Right lobe of liver (tissue), 6 donors: ENCODE measurements at regions not wholly inside any gene's neighbourhood (a gene's known extent, or its start where the extent isn't known, plus 50 kb on each side); places are given as distances from the start of the nearest gene placed in this dataset.
A peak's percentile ranks its signal among the peaks of the same experiment; 100 is the strongest.
"Not testable (repeated sequence)": the region's sequence is repeated elsewhere in the genome, so short reads cannot be mapped to it uniquely, and the experiment has no call there.

Experiments
- ATAC-seq, 4 donors: fragments of 200-7000 bp; cut with Tn5 transposase; one replicate each; pipeline ENCODE4 v1.9.1; 2020; ENCODE audit warnings: mild to moderate bottlenecking in 4 of 4, moderate library complexity in 4 of 4
- DNase-seq, 3 donors: peaks; one replicate each; pipeline ENCODE4 v3.0.0-alpha.2; 2020
- H3K27ac ChIP-seq, 3 donors: fragments of 200-600 bp; one replicate each; pipeline ENCODE4 v1.8.0; 2022
- H3K27me3 ChIP-seq, 2 donors: fragments of 200-600 bp; one replicate each; pipeline ENCODE4 v1.8.0; 2022
- H3K36me3 ChIP-seq, 4 donors: fragments of 200-600 bp; sonication (generic) in 1 of 4; one replicate each; pipeline versions ENCODE4 v1.5.1 to v1.8.0; 2017 to 2022; ENCODE audit warnings: control low read depth in 1 of 4
- H3K4me1 ChIP-seq, 4 donors: fragments of 200-600 bp; sonication (generic) in 1 of 4; one replicate each; pipeline versions ENCODE4 v1.5.1 to v1.8.0; 2017 to 2022; ENCODE audit warnings: control low read depth in 1 of 4
- H3K4me3 ChIP-seq, 3 donors: fragments of 200-600 bp; one replicate each; pipeline ENCODE4 v1.8.0; 2022
- H3K9me3 ChIP-seq, 4 donors: fragments of 200-600 bp; sonication (generic) in 1 of 4; one replicate each; pipeline versions ENCODE4 v1.5.1 to v1.8.0; 2017 to 2022; ENCODE audit warnings: control low read depth in 1 of 4
- CTCF ChIP-seq, 4 donors: fragments of 200-600 bp in 3 of 4; fragments of 450-650 bp in 1 of 4; IDR thresholded peaks; one replicate each; pipeline versions ENCODE4 v1.5.1 to v1.8.0; 2016 to 2022; ENCODE audit warnings: antibody characterized with exemption in 4 of 4, mild to moderate bottlenecking in 2 of 4
- POLR2A ChIP-seq: fragments of 450-650 bp; IDR thresholded peaks from one replicate; pipeline ENCODE4 v1.6.1; 2017; ENCODE audit warnings: antibody characterized with exemption, mild to moderate bottlenecking
- WGBS: methylation state at CpG from one replicate; pipeline ENCODE4 v1.1.6; 2018; ENCODE audit warnings: low coverage, low lambda C conversion rate; ENCODE audit not compliant: insufficient coverage; ENCODE audit errors: missing lambda C conversion rate; 5-methylcytosine and 5-hydroxymethylcytosine counted together
- intact Hi-C, 2 donors: fragments of 100-400 bp; cut with DNase I; formaldehyde crosslinking; loops; one replicate each; pipeline versions ENCODE4 v1.11.2 to v1.14.1; 2022
- donor health status: DM: no; HTN: yes; CAD: no.
- donor health status: DM: no; HTN: no; CAD: no.
- donor health status: DM: no; HTN: no; CAD: no.
- donor health status: DM: no; HTN: yes; CAD: no.
- donor health status: DM: no; HTN: yes; CAD: no.

GRCh38 chr7:149701495-149702240, 71.7 kb downstream of the ZNF467 start:
- no peaks in the 10 kb centered on the region for H3K4me1 ChIP-seq
- DNase-seq (no peak), ATAC-seq (peak in 1 of 4 donors; percentile 24)
- H3K4me3 ChIP-seq: no peak overlapping the region
- no peak overlapping the region for H3K27ac ChIP-seq
- intact Hi-C loops: no loop called here
- no peaks in the 10 kb centered on the region for H3K27me3 ChIP-seq
- H3K9me3 ChIP-seq: no peaks in the 10 kb centered on the region
- no peaks in the 10 kb centered on the region for H3K36me3 ChIP-seq
- WGBS: 96% methylated on average over 4 of the region's 14 CpGs
- no peak for TF ChIP-seq CTCF (IDR thresholded peaks at IDR 0.05)
- TF ChIP-seq POLR2A: no peak

GRCh38 chr7:149697767-149698166, 75.6 kb downstream of the ZNF467 start:
- H3K9me3 ChIP-seq, intact Hi-C loops, H3K4me3 ChIP-seq, ATAC-seq, H3K27ac ChIP-seq, H3K36me3 ChIP-seq, H3K4me1 ChIP-seq, DNase-seq: not testable (repeated sequence)
- 72% methylated on average over 5 of the region's 5 CpGs for WGBS
- H3K27me3 ChIP-seq: peaks cover 0 to 12% of the 10 kb centered on the region in 2 donors

- ATAC-seq: no peak
- Histone ChIP-seq H3K36me3 (no peaks in the 10 kb centered on the region), H3K9me3 (no peaks in the 10 kb centered on the region), H3K27ac (no peak overlapping the region), H3K4me1 (peaks cover 0 to 5% (median 0%) of the 10 kb centered on the region in 4 donors), H3K27me3 (peaks cover 3 to 25% of the 10 kb centered on the region in 2 donors), H3K4me3 (no peak overlapping the region)
- no peak for DNase-seq
- TF ChIP-seq POLR2A (no peak), CTCF (IDR thresholded peaks at IDR 0.05) (no peak)
- intact Hi-C loops: no loop called here
- 55% methylated on average over 3 of the region's 3 CpGs for WGBS
Observed at GRCh38 chr7:149696280-149696679, 77.1 kb downstream of the ZNF467 start.

GRCh38 chr7:149692557-149692982, 80.8 kb downstream of the ZNF467 start:
- peaks cover 3 to 26% of the 10 kb centered on the region in 2 donors for H3K27me3 ChIP-seq
- no peak overlapping the region for H3K27ac ChIP-seq
- 10% methylated on average over 9 of the region's 43 CpGs for WGBS

More at GRCh38 chr7:149692557-149692982, 80.8 kb downstream of the ZNF467 start:
- peaks cover 0 to 5% (median 0%) of the 10 kb centered on the region in 4 donors for H3K4me1 ChIP-seq
- no peaks in the 10 kb centered on the region for H3K9me3 ChIP-seq
- no peaks in the 10 kb centered on the region for H3K36me3 ChIP-seq
- DNase-seq: no peak
- peak in 1 of 4 donors; percentile 27 for ATAC-seq
- TF ChIP-seq CTCF (IDR thresholded peaks at IDR 0.05) (no peak), POLR2A (no peak)
- no peak overlapping the region for H3K4me3 ChIP-seq
- intact Hi-C loops: no loop called here
